Prostate gland (tissue), 2 donors: ENCODE measurements at regions not wholly inside any gene's neighbourhood (a gene's known extent, or its start where the extent isn't known, plus 50 kb on each side); places are given as distances from the start of the nearest gene placed in this dataset.

Source experiments
- DNase-seq: peaks from one replicate; pipeline ENCODE4 v3.0.0-alpha.2; 2019; ENCODE audit warnings: low spot score
- H3K27ac ChIP-seq, 2 donors: fragments of 200-600 bp; sonication (generic); 2 replicates each; pipeline ENCODE4 v1.5.1; 2017 to 2019
- H3K27me3 ChIP-seq: fragments of 200-600 bp; sonication (generic); replicated peaks from 2 replicates; pipeline ENCODE4 v1.5.1; 2019; ENCODE audit not compliant: insufficient read depth
- H3K36me3 ChIP-seq, 2 donors: fragments of 200-600 bp; sonication (generic); 1 replicate in 1 of 2; 2 replicates in 1 of 2; pipeline versions ENCODE4 v1.5.1 to v1.8.1; 2017 to 2019
- H3K4me1 ChIP-seq: fragments of 200-600 bp; sonication (generic); replicated peaks from 2 replicates; pipeline ENCODE4 v1.5.1; 2019
- H3K4me3 ChIP-seq, 2 donors: fragments of 200-600 bp; sonication (generic); 2 replicates each; pipeline ENCODE4 v1.5.1; 2017 to 2019
- H3K9me3 ChIP-seq: fragments of 200-600 bp; sonication (generic); 2 replicates; pipeline ENCODE4 v1.5.1; 2017
- CTCF ChIP-seq, 4 experiments: fragments of 200-600 bp in 2 of 4; fragments of 450-650 bp in 2 of 4; sonication (generic) in 2 of 4; IDR thresholded peaks; 1 replicate in 3 of 4; 2 replicates in 1 of 4; pipeline ENCODE4 v1.5.1; 2016 to 2019; ENCODE audit warnings: antibody characterized with exemption in 4 of 4, mild to moderate bottlenecking in 2 of 4, moderate library complexity in 2 of 4
- POLR2A ChIP-seq: fragments of 450-650 bp; IDR thresholded peaks from one replicate; pipeline ENCODE4 v1.6.1; 2016; ENCODE audit warnings: antibody characterized with exemption, mild to moderate bottlenecking
- POLR2AphosphoS5 ChIP-seq: sonication (generic); formaldehyde crosslinking; IDR thresholded peaks from one replicate; pipeline ENCODE4 v1.6.1; 2017; ENCODE audit warnings: antibody characterized with exemption
- WGBS: methylation state at CpG from one replicate; pipeline ENCODE4 v1.1.5; 2018; 5-methylcytosine and 5-hydroxymethylcytosine counted together
- intact Hi-C: fragments of 100-400 bp; cut with DNase I; formaldehyde crosslinking; loops from one replicate; pipeline ENCODE4 v1.14.2; 2022

GRCh38 chr3:87558492-87558891 lies 282.1 kb upstream of the POU1F1 start:
- Histone ChIP-seq H3K27ac (no peak overlapping the region), H3K4me3 (no peak overlapping the region), H3K4me1 (no peaks in the 10 kb centered on the region), H3K27me3 (no peaks in the 10 kb centered on the region), H3K9me3 (no peaks in the 10 kb centered on the region), H3K36me3 (no peaks in the 10 kb centered on the region)
- TF ChIP-seq POLR2AphosphoS5 (no peak), POLR2A (no peak), CTCF (IDR thresholded peaks at IDR 0.05) (no peak)
- WGBS, result 71% methylated on average over 3 of the region's 3 CpGs
- intact Hi-C loops, result no loop called here
- no peak for DNase-seq

- no peak for TF ChIP-seq POLR2AphosphoS5
- TF ChIP-seq CTCF (IDR thresholded peaks at IDR 0.05), result no peak
- TF ChIP-seq POLR2A, result no peak
- no peak overlapping the region for H3K4me3 ChIP-seq
- H3K36me3 ChIP-seq, result no peaks in the 10 kb centered on the region
- no peaks in the 10 kb centered on the region for H3K27me3 ChIP-seq
- H3K4me1 ChIP-seq, result no peaks in the 10 kb centered on the region
- no peaks in the 10 kb centered on the region for H3K9me3 ChIP-seq
- DNase-seq, result no peak
- 0% methylated on average over 1 of the region's 1 CpG for WGBS
- H3K27ac ChIP-seq, result no peak overlapping the region
- intact Hi-C loops, result no loop called here
Measured at GRCh38 chr3:87555290-87555689, 278.9 kb upstream of the POU1F1 start.

GRCh38 chr3:87553058-87553457 lies 276.7 kb upstream of the POU1F1 start:
- no peak for TF ChIP-seq CTCF (IDR thresholded peaks at IDR 0.05)
- Histone ChIP-seq H3K4me3 (no peak overlapping the region), H3K4me1 (no peaks in the 10 kb centered on the region), H3K27me3 (no peaks in the 10 kb centered on the region), H3K36me3 (no peaks in the 10 kb centered on the region), H3K27ac (no peak overlapping the region), H3K9me3 (no peaks in the 10 kb centered on the region)
- WGBS, result 62% methylated on average over 3 of the region's 3 CpGs
- intact Hi-C loops, result no loop called here
- DNase-seq, result no peak

- Histone ChIP-seq H3K4me3 (no peak overlapping the region), H3K27ac (no peak overlapping the region), H3K9me3 (no peaks in the 10 kb centered on the region), H3K36me3 (no peaks in the 10 kb centered on the region), H3K4me1 (no peaks in the 10 kb centered on the region), H3K27me3 (no peaks in the 10 kb centered on the region)
- DNase-seq, result no peak
- intact Hi-C loops, result no loop called here
- 91% methylated on average over 3 of the region's 3 CpGs for WGBS
- TF ChIP-seq CTCF (IDR thresholded peaks at IDR 0.05) (no peak), POLR2AphosphoS5 (no peak), POLR2A (no peak)
Measured at GRCh38 chr3:87550892-87551291, 274.5 kb upstream of the POU1F1 start.

- Histone ChIP-seq H3K4me1 (no peaks in the 10 kb centered on the region), H3K36me3 (no peaks in the 10 kb centered on the region), H3K9me3 (no peaks in the 10 kb centered on the region), H3K27ac (no peak overlapping the region), H3K4me3 (no peak overlapping the region), H3K27me3 (no peaks in the 10 kb centered on the region)
- WGBS, result 54% methylated on average over 2 of the region's 2 CpGs
- no peak for DNase-seq
- TF ChIP-seq POLR2AphosphoS5, result no peak
- TF ChIP-seq CTCF (IDR thresholded peaks at IDR 0.05), result no peak
- TF ChIP-seq POLR2A, result no peak
- intact Hi-C loops, result no loop called here
Measured at GRCh38 chr3:87549208-87549607, 272.8 kb upstream of the POU1F1 start.
